Suprapubic skin (tissue), 4 donors: ENCODE measurements at regions not wholly inside any gene's neighbourhood (a gene's known extent, or its start where the extent isn't known, plus 50 kb on each side); places are given as distances from the start of the nearest gene placed in this dataset.

Source experiments
- DNase-seq, 2 donors: peaks; one replicate each; pipeline ENCODE4 v3.0.0-alpha.2; 2019; ENCODE audit warnings: low spot score in 2 of 2
- H3K27ac ChIP-seq: fragments of 200-600 bp; sonication (generic); one replicate; pipeline ENCODE4 v1.5.1; 2019
- H3K27me3 ChIP-seq: fragments of 200-600 bp; sonication (generic); one replicate; pipeline ENCODE4 v1.5.1; 2019
- H3K36me3 ChIP-seq: fragments of 200-600 bp; sonication (generic); one replicate; pipeline ENCODE4 v1.5.1; 2019
- H3K4me1 ChIP-seq: fragments of 200-600 bp; sonication (generic); one replicate; pipeline ENCODE4 v1.5.1; 2019
- H3K4me3 ChIP-seq: fragments of 200-600 bp; sonication (generic); one replicate; pipeline ENCODE4 v1.5.1; 2019; ENCODE audit warnings: mild to moderate bottlenecking
- H3K9me3 ChIP-seq: fragments of 200-600 bp; sonication (generic); one replicate; pipeline ENCODE4 v1.5.1; 2019
- EP300 ChIP-seq: sonication (generic); formaldehyde crosslinking; IDR thresholded peaks from one replicate; pipeline ENCODE4 v1.6.1; 2017; ENCODE audit warnings: antibody characterized with exemption
- POLR2A ChIP-seq, 2 donors: fragments of 450-650 bp; IDR thresholded peaks; one replicate each; pipeline ENCODE4 v1.6.1; 2017; ENCODE audit warnings: antibody characterized with exemption in 2 of 2, mild to moderate bottlenecking in 2 of 2, moderate library complexity in 2 of 2
- POLR2AphosphoS5 ChIP-seq, 3 donors: sonication (generic); formaldehyde crosslinking; IDR thresholded peaks; one replicate each; pipeline ENCODE4 v1.6.1; 2017; ENCODE audit warnings: antibody characterized with exemption in 3 of 3
- WGBS: methylation state at CpG from one replicate; pipeline ENCODE4 v1.1.5; 2018; 5-methylcytosine and 5-hydroxymethylcytosine counted together
- TF ChIP-seq, protein P1 (sequence below), 2 donors: fragments of 200-600 bp in 1 of 2; fragments of 450-650 bp in 1 of 2; sonication (generic) in 1 of 2; IDR thresholded peaks; one replicate each; pipeline ENCODE4 v1.5.1; 2016 to 2019; ENCODE audit warnings: antibody characterized with exemption in 2 of 2, mild to moderate bottlenecking in 1 of 2, moderate library complexity in 1 of 2

DNA sequence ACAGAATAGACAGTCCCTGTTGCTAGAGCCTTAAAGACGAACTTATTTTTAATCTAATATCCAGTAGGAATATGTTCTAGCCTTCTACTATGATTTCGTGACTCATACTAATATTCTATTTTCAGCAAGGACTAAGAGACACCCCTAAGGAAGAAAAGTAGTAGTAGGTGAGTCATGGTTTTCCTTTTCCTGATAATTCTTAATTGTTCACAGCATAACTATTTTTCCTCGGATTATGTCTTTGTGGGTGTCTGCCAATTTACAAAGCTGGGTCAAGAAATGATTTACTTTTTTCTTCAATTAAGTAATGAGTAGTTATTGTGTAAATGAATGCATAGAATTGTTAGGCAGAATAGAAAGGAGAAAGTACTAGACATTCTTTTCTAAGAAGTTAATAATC is 292.2 kb downstream of the TOX3 start:
- H3K36me3 ChIP-seq = no peaks in the 10 kb centered on the region
- no peak overlapping the region for H3K27ac ChIP-seq
- no peaks in the 10 kb centered on the region for H3K9me3 ChIP-seq
- H3K4me3 ChIP-seq = no peak overlapping the region
- WGBS = 47% methylated on average over 3 of the region's 3 CpGs
- TF ChIP-seq, protein P1, sequence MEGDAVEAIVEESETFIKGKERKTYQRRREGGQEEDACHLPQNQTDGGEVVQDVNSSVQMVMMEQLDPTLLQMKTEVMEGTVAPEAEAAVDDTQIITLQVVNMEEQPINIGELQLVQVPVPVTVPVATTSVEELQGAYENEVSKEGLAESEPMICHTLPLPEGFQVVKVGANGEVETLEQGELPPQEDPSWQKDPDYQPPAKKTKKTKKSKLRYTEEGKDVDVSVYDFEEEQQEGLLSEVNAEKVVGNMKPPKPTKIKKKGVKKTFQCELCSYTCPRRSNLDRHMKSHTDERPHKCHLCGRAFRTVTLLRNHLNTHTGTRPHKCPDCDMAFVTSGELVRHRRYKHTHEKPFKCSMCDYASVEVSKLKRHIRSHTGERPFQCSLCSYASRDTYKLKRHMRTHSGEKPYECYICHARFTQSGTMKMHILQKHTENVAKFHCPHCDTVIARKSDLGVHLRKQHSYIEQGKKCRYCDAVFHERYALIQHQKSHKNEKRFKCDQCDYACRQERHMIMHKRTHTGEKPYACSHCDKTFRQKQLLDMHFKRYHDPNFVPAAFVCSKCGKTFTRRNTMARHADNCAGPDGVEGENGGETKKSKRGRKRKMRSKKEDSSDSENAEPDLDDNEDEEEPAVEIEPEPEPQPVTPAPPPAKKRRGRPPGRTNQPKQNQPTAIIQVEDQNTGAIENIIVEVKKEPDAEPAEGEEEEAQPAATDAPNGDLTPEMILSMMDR (IDR thresholded peaks at IDR 0.05) = no peak
- TF ChIP-seq EP300 (no peak), POLR2A (IDR thresholded peaks at IDR 0.05) (no peak), POLR2AphosphoS5 (IDR thresholded peaks at IDR 0.05) (no peak)
- H3K4me1 ChIP-seq = no peaks in the 10 kb centered on the region
- no peak for DNase-seq
- H3K27me3 ChIP-seq = no peaks in the 10 kb centered on the region

GRCh38 chr16:52252680-52253079 is 294.3 kb downstream of the TOX3 start:
- no peak overlapping the region for H3K4me3 ChIP-seq
- H3K4me1 ChIP-seq = no peaks in the 10 kb centered on the region
- no peaks in the 10 kb centered on the region for H3K36me3 ChIP-seq
- 87% methylated on average over 2 of the region's 2 CpGs for whole genome bisulfite sequencing
- H3K27ac ChIP-seq = no peak overlapping the region
- no peak for DNase-seq
- no peaks in the 10 kb centered on the region for H3K9me3 ChIP-seq
- TF ChIP-seq POLR2AphosphoS5 (IDR thresholded peaks at IDR 0.05) (no peak), EP300 (no peak), POLR2A (IDR thresholded peaks at IDR 0.05) (no peak)
- TF ChIP-seq, protein P1 (IDR thresholded peaks at IDR 0.05) = no peak
- H3K27me3 ChIP-seq = no peaks in the 10 kb centered on the region

- H3K36me3 ChIP-seq = no peaks in the 10 kb centered on the region
- no peaks in the 10 kb centered on the region for H3K9me3 ChIP-seq
- H3K4me1 ChIP-seq = no peaks in the 10 kb centered on the region
- H3K27ac ChIP-seq = no peak overlapping the region
- 14% methylated on average over 4 of the region's 4 CpGs for whole genome bisulfite sequencing
- DNase-seq = no peak
- no peaks in the 10 kb centered on the region for H3K27me3 ChIP-seq
- no peak for TF ChIP-seq POLR2A (IDR thresholded peaks at IDR 0.05)
- TF ChIP-seq EP300 = no peak
- H3K4me3 ChIP-seq = no peak overlapping the region
Observed at GRCh38 chr16:52251495-52251894, 295.4 kb downstream of the TOX3 start.

DNA sequence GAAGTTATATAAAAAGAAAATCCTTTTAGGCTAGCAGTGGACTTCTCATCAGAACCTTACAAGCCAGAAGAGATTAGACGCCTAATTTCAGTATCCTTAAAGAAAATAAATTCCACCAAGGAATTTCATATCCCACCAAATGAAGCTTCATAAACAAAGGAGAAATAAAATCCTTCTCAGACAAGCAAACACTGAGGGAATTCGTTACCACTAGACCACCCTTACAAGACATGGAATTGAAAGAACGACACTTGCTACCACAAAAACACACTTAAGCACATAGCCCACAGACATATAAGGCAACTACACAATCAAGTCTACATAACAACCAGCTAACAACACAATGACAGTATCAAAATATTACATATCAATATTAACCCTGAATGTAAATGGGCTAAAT is 299.2 kb downstream of the TOX3 start:
- Histone ChIP-seq H3K4me3 (no peak overlapping the region), H3K36me3 (no peaks in the 10 kb centered on the region), H3K27ac (no peak overlapping the region), H3K4me1 (no peaks in the 10 kb centered on the region), H3K27me3 (no peaks in the 10 kb centered on the region), H3K9me3 (no peaks in the 10 kb centered on the region)
- WGBS = 87% methylated on average over 3 of the region's 3 CpGs
- DNase-seq = no peak
- TF ChIP-seq, protein P1 (IDR thresholded peaks at IDR 0.05) = no peak
- no peak for TF ChIP-seq POLR2AphosphoS5 (IDR thresholded peaks at IDR 0.05)

DNA sequence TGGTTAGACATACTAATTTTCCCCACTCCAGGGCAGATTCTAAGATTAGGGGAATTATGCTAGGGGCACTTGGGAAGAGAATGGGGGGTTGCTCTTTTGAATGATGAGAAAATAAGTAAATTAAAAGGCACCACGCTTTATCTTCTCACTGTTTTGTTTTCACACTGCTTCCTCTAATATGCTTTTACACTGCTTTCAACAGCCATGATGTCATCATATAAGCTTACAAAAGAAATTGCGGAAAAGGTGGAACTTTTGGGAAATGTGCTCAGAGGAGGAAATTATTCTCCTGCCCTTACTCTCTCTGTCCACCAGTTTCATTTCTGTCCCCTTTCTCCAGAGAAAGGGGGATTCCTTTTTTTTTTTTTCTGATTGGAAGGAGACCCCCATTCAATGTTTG is 308.2 kb downstream of the TOX3 start:
- H3K4me3 ChIP-seq = no peak overlapping the region
- H3K4me1 ChIP-seq = no peaks in the 10 kb centered on the region
- TF ChIP-seq POLR2AphosphoS5 (IDR thresholded peaks at IDR 0.05) (no peak), EP300 (no peak)
- no peaks in the 10 kb centered on the region for H3K27me3 ChIP-seq
- no peaks in the 10 kb centered on the region for H3K36me3 ChIP-seq
- no peaks in the 10 kb centered on the region for H3K9me3 ChIP-seq
- no peak for DNase-seq
- WGBS = 85% methylated on average over 2 of the region's 2 CpGs
- H3K27ac ChIP-seq = no peak overlapping the region

DNA sequence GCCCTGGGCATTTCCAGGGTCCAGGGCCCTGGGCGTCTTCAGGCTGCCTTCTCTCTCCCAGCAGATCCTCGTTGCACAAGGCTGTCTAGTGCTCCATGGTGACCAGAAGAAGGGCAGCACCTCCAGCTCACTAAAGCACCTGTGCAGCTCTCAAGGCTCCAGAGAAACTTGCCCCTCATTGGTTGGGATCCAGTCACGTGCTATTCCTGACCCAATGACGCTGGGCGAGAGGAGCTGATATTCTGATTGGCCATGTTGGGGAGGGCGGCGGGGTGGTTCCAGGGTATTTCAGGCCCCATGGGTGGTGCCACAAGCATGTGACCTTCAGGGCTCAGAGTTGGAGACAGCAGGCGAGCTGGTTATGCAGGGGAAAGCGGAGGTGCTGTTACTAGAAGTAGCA is 309.1 kb downstream of the TOX3 start:
- WGBS = 96% methylated on average over 9 of the region's 9 CpGs
- DNase-seq = no peak
- Histone ChIP-seq H3K36me3 (no peaks in the 10 kb centered on the region), H3K4me1 (no peaks in the 10 kb centered on the region), H3K4me3 (no peak overlapping the region), H3K9me3 (no peaks in the 10 kb centered on the region), H3K27me3 (no peaks in the 10 kb centered on the region), H3K27ac (no peak overlapping the region)
- TF ChIP-seq POLR2AphosphoS5 (IDR thresholded peaks at IDR 0.05) (no peak), EP300 (no peak), POLR2A (IDR thresholded peaks at IDR 0.05) (no peak)

DNA sequence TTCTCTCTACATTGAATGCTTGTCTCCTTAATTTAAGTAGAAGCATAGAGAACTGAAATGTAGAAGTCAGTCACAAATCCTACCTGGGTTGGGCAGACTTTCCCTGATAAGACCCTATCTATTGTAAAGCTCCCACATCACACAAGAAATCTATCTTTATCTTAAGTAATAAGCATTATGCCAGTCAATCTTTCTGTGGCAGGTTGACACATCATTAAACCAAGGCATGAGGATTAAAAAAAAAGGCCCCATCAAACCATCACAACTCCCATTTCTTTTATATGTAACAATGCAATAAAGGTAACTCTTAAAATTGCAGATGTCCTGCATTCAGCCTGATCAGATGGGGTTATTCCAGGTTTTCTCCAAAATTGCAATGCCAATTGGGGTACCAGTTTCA is 311.8 kb downstream of the TOX3 start:
- TF ChIP-seq, protein P1 (IDR thresholded peaks at IDR 0.05) = no peak
- TF ChIP-seq POLR2A (IDR thresholded peaks at IDR 0.05) (no peak), EP300 (no peak), POLR2AphosphoS5 (IDR thresholded peaks at IDR 0.05) (no peak)
- DNase-seq = no peak
- no peaks in the 10 kb centered on the region for H3K36me3 ChIP-seq
- no peak overlapping the region for H3K4me3 ChIP-seq
- no peaks in the 10 kb centered on the region for H3K9me3 ChIP-seq
- H3K27ac ChIP-seq = no peak overlapping the region
- no peaks in the 10 kb centered on the region for H3K27me3 ChIP-seq
- H3K4me1 ChIP-seq = no peaks in the 10 kb centered on the region
